ENCODE measurements at regions not wholly inside any gene's neighbourhood (a gene's known extent, or its start where the extent isn't known, plus 50 kb on each side); places are given as distances from the start of the nearest gene placed in this dataset.

DNA sequence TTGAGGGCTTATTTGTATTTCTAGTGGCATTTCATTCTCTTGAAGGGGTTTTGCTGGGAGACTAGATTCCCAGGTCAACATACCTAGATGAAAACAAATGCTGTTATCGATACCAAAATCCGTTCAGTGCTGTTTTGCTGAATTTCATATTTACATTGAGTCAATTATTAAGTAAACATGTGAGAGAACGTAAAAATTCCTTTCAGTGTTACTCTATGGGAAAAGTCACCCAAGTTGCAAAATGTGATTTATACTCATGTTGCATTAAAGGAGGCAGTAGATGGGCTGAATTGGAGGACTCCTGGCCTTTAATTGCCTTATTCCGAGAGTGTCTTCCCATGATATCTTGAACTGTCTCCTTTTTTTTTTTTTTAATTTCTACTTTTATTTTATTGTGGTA, 1011.3 kb upstream of the NR2F2 start:
- TF ChIP-seq POLR2A (IDR thresholded peaks at IDR 0.05), result no peak
- TF ChIP-seq, protein P1, sequence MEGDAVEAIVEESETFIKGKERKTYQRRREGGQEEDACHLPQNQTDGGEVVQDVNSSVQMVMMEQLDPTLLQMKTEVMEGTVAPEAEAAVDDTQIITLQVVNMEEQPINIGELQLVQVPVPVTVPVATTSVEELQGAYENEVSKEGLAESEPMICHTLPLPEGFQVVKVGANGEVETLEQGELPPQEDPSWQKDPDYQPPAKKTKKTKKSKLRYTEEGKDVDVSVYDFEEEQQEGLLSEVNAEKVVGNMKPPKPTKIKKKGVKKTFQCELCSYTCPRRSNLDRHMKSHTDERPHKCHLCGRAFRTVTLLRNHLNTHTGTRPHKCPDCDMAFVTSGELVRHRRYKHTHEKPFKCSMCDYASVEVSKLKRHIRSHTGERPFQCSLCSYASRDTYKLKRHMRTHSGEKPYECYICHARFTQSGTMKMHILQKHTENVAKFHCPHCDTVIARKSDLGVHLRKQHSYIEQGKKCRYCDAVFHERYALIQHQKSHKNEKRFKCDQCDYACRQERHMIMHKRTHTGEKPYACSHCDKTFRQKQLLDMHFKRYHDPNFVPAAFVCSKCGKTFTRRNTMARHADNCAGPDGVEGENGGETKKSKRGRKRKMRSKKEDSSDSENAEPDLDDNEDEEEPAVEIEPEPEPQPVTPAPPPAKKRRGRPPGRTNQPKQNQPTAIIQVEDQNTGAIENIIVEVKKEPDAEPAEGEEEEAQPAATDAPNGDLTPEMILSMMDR (IDR thresholded peaks at IDR 0.05), result no peak
